ENCODE measurements at regions not wholly inside any gene's neighbourhood (a gene's known extent, or its start where the extent isn't known, plus 50 kb on each side); places are given as distances from the start of the nearest gene placed in this dataset.

DNA sequence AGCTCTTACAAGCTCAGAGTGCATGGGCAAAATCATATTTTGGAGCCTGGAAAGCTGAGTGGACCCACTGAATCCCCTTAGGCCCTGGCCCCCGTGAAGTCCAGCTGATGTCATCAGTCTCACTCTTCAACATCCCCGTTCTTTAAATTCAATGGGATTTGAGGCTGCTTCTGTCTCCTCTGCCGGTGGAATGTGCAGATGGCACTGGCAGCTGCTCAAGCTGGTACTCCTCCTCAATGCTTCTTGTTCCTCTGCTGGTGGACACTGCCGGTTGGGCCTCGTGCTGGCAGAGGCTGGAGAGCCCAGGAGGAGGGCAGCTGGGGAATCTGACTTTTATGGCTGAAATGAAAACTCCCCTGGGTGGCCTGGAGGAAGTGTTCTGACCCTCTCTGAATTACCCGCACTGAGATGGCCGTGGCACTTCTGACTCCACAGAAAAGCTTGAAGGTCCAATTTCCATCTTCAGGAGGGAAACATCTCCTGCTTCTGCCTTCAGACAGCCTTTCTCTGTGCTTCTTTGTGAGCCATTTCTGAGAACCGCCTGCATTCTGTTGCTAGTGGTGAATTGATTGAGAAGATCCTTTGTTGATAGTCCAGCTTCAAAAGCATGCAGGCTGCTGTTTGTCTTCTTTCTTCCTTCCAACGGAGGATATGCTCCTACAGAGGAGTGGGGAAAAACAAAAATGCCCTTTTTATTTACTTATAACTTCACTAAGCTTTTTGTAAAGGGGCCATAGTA lies 298.9 kb downstream of the TMEM38B start:
- H3K9me3 ChIP-seq (ENCODE audit: control insufficient read depth in 4 of 4, low read length in 3 of 4): no peaks in the 10 kb centered on the region
- H3K9ac ChIP-seq (ENCODE audit: low read depth in 1 of 2, low read length in 2 of 2): no peak overlapping the region
- DNase-seq (ENCODE audit: low spot score): no peak
- H3K36me3 ChIP-seq (ENCODE audit: control insufficient read depth in 4 of 4, insufficient read depth in 3 of 4, low read depth in 1 of 4, low read length in 3 of 4): no peaks in the 10 kb centered on the region
- no peak overlapping the region for H3K27ac ChIP-seq (ENCODE audit: low read depth in 1 of 2, low read length in 2 of 2)
- H3K27me3 ChIP-seq (ENCODE audit: control insufficient read depth in 4 of 4, insufficient read depth in 4 of 4, low read length in 3 of 4): no peaks in the 10 kb centered on the region
- WGBS: 77% methylated on average over 9 of the region's 9 CpGs
- no peak overlapping the region for H3K4me3 ChIP-seq (ENCODE audit: low read depth in 1 of 3, low read length in 3 of 3)
- TF ChIP-seq, protein P1, sequence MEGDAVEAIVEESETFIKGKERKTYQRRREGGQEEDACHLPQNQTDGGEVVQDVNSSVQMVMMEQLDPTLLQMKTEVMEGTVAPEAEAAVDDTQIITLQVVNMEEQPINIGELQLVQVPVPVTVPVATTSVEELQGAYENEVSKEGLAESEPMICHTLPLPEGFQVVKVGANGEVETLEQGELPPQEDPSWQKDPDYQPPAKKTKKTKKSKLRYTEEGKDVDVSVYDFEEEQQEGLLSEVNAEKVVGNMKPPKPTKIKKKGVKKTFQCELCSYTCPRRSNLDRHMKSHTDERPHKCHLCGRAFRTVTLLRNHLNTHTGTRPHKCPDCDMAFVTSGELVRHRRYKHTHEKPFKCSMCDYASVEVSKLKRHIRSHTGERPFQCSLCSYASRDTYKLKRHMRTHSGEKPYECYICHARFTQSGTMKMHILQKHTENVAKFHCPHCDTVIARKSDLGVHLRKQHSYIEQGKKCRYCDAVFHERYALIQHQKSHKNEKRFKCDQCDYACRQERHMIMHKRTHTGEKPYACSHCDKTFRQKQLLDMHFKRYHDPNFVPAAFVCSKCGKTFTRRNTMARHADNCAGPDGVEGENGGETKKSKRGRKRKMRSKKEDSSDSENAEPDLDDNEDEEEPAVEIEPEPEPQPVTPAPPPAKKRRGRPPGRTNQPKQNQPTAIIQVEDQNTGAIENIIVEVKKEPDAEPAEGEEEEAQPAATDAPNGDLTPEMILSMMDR (IDR thresholded peaks at IDR 0.05; ENCODE audit: low read depth, low read length, missing input control): no peak
- TF ChIP-seq TAF1 (conservative IDR thresholded peaks at IDR 0.05): no peak
- TF ChIP-seq JUND (IDR thresholded peaks at IDR 0.05): no peak
- no peak for TF ChIP-seq RXRA (IDR thresholded peaks at IDR 0.05)
- TF ChIP-seq NR2F2 (IDR thresholded peaks at IDR 0.05): no peak
- no peak for TF ChIP-seq FOXA2 (IDR thresholded peaks at IDR 0.05)
- no peak for TF ChIP-seq MAX (IDR thresholded peaks at IDR 0.05)
- no peak for TF ChIP-seq YY1 (IDR thresholded peaks at IDR 0.05)
- no peak for TF ChIP-seq HNF4G (IDR thresholded peaks at IDR 0.05)
- H3K4me1 ChIP-seq (ENCODE audit: control insufficient read depth in 4 of 4, insufficient read depth in 4 of 4, low read length in 3 of 4): no peaks in the 10 kb centered on the region

DNA sequence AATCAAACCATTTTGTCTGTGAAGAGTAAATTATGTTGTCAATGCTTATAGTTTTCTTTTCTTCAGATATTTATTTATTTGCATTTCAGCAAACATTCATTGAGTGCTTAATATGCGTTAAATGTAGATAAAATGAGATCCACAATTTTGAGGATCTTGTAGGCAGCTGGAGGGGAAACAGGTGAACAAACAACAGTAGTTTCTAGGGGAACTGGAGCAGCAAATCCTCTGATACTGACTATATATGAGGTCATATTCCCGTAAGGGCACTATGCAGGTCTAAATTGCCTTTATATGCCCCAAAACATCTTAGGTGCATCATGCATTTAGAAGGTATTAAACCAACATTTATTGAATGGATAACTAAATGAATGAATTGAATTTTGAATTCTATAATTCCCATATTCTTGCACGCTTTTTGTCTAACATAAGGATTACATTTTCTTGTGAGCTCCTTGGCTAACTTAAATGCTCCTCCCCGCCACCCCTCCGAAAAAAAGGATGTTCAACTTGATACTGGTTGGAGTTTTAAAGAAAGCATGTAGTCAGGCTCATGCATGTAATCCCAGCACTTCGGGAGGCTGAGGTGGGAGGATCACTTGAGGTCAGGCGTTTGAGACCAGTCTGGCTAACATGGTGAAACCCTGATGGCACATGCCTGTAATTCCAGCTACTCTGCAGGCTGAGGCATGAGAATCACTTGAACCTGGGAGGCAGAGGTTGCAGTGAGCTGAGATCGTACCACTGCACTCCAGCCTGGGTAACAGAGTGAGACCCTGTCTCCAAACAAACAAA lies 299.8 kb downstream of the TMEM38B start:
- H3K4me3 ChIP-seq (ENCODE audit: low read depth in 1 of 3, low read length in 3 of 3): no peak overlapping the region
- no peak for DNase-seq (ENCODE audit: low spot score)
- no peaks in the 10 kb centered on the region for H3K36me3 ChIP-seq (ENCODE audit: control insufficient read depth in 4 of 4, insufficient read depth in 3 of 4, low read depth in 1 of 4, low read length in 3 of 4)
- no peaks in the 10 kb centered on the region for H3K4me1 ChIP-seq (ENCODE audit: control insufficient read depth in 4 of 4, insufficient read depth in 4 of 4, low read length in 3 of 4)
- H3K27ac ChIP-seq (ENCODE audit: low read depth in 1 of 2, low read length in 2 of 2): no peak overlapping the region
- WGBS: 93% methylated on average over 8 of the region's 8 CpGs
- H3K9ac ChIP-seq (ENCODE audit: low read depth in 1 of 2, low read length in 2 of 2): no peak overlapping the region
- no peak for TF ChIP-seq TAF1 (conservative IDR thresholded peaks at IDR 0.05)
- TF ChIP-seq, protein P2, sequence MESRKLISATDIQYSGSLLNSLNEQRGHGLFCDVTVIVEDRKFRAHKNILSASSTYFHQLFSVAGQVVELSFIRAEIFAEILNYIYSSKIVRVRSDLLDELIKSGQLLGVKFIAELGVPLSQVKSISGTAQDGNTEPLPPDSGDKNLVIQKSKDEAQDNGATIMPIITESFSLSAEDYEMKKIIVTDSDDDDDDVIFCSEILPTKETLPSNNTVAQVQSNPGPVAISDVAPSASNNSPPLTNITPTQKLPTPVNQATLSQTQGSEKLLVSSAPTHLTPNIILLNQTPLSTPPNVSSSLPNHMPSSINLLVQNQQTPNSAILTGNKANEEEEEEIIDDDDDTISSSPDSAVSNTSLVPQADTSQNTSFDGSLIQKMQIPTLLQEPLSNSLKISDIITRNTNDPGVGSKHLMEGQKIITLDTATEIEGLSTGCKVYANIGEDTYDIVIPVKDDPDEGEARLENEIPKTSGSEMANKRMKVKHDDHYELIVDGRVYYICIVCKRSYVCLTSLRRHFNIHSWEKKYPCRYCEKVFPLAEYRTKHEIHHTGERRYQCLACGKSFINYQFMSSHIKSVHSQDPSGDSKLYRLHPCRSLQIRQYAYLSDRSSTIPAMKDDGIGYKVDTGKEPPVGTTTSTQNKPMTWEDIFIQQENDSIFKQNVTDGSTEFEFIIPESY (IDR thresholded peaks at IDR 0.05): no peak
- no peak for TF ChIP-seq YY1 (IDR thresholded peaks at IDR 0.05)
- TF ChIP-seq HNF4G (IDR thresholded peaks at IDR 0.05): no peak
- no peak for TF ChIP-seq FOXA2 (IDR thresholded peaks at IDR 0.05)
- no peak for TF ChIP-seq HNF4A (conservative IDR thresholded peaks at IDR 0.05)
- no peak for TF ChIP-seq MAX (IDR thresholded peaks at IDR 0.05)
- no peak for TF ChIP-seq NR2F2 (IDR thresholded peaks at IDR 0.05)
- TF ChIP-seq REST (IDR thresholded peaks at IDR 0.05): no peak
- TF ChIP-seq GABPA (IDR thresholded peaks at IDR 0.05 in 1 of 2, conservative IDR thresholded peaks at IDR 0.05 in 1 of 2): no peak
- TF ChIP-seq JUND (IDR thresholded peaks at IDR 0.05): no peak
- TF ChIP-seq, protein P3, sequence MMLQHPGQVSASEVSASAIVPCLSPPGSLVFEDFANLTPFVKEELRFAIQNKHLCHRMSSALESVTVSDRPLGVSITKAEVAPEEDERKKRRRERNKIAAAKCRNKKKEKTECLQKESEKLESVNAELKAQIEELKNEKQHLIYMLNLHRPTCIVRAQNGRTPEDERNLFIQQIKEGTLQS (IDR thresholded peaks at IDR 0.05): no peak
- TF ChIP-seq EGR1 (IDR thresholded peaks at IDR 0.05; ENCODE audit: low read depth in 2 of 2): no peak
- TF ChIP-seq FOXA1 (IDR thresholded peaks at IDR 0.05): no peak
- TF ChIP-seq, protein P1 (IDR thresholded peaks at IDR 0.05; ENCODE audit: low read depth, low read length, missing input control): no peak
- no peak for TF ChIP-seq SP1 (IDR thresholded peaks at IDR 0.05)
- no peak for TF ChIP-seq RAD21 (IDR thresholded peaks at IDR 0.05)
- TF ChIP-seq RXRA (IDR thresholded peaks at IDR 0.05): no peak
- H3K27me3 ChIP-seq (ENCODE audit: control insufficient read depth in 4 of 4, insufficient read depth in 4 of 4, low read length in 3 of 4): no peaks in the 10 kb centered on the region
- no peaks in the 10 kb centered on the region for H3K9me3 ChIP-seq (ENCODE audit: control insufficient read depth in 4 of 4, low read length in 3 of 4)

Data from liver (tissue), 8 donors.